Aorta (tissue), 5 donors: ENCODE measurements at regions not wholly inside any gene's neighbourhood (a gene's known extent, or its start where the extent isn't known, plus 50 kb on each side); places are given as distances from the start of the nearest gene placed in this dataset.

Source experiments
- ATAC-seq: fragments of 200-7000 bp; cut with Tn5 transposase; one replicate; pipeline ENCODE4 v1.9.1; 2022; ENCODE audit warnings: moderate library complexity; ENCODE audit not compliant: low FRiP score
- DNase-seq, 2 donors: peaks; one replicate each; pipeline ENCODE4 v3.0.0-alpha.2; 2020
- H3K27ac ChIP-seq, 2 donors: one replicate each; pipeline ENCODE4 v1.5.1; 2013; ENCODE audit warnings: low read length in 2 of 2, mild to moderate bottlenecking in 2 of 2, moderate library complexity in 2 of 2, control low read depth in 1 of 2, inconsistent platforms in 1 of 2, low read depth in 1 of 2
- H3K27me3 ChIP-seq, 2 donors: one replicate each; pipeline ENCODE4 v1.6.1; 2013; ENCODE audit warnings: control low read depth in 1 of 2, low read length in 1 of 2, mild to moderate bottlenecking in 1 of 2, moderate library complexity in 1 of 2; ENCODE audit not compliant: insufficient read depth in 2 of 2, control insufficient read depth in 1 of 2
- H3K36me3 ChIP-seq, 2 donors: one replicate each; pipeline ENCODE4 v1.6.1; 2013; ENCODE audit warnings: control low read depth in 1 of 2, low read length in 1 of 2, mild to moderate bottlenecking in 1 of 2; ENCODE audit not compliant: insufficient read depth in 2 of 2, control insufficient read depth in 1 of 2
- H3K4me1 ChIP-seq, 2 donors: one replicate each; pipeline ENCODE4 v1.6.1; 2013; ENCODE audit warnings: low read length in 2 of 2, control low read depth in 1 of 2, mild to moderate bottlenecking in 1 of 2, moderate library complexity in 1 of 2; ENCODE audit not compliant: insufficient read depth in 2 of 2, control insufficient read depth in 1 of 2
- H3K4me3 ChIP-seq, 2 donors: one replicate each; pipeline ENCODE4 v1.5.1; 2013; ENCODE audit warnings: low read length in 2 of 2, control low read depth in 1 of 2, mild to moderate bottlenecking in 1 of 2
- H3K9me3 ChIP-seq: one replicate; pipeline ENCODE4 v1.6.1; 2013; ENCODE audit warnings: mild to moderate bottlenecking, low read length; ENCODE audit not compliant: control insufficient read depth
- WGBS, 2 donors: extraction: QIAGEN DNeasy Blood & Tissue Kit; methylation state at CpG; one replicate each; pipeline ENCODE4 v1.1.7; 2013; 5-methylcytosine and 5-hydroxymethylcytosine counted together
- intact Hi-C, 2 donors: fragments of 100-400 bp; cut with DNase I; formaldehyde crosslinking; loops; one replicate each; pipeline versions ENCODE4 v1.14.2 to v1.15.0; 2022
- donor health status: healthy with polysubstance abuse.
- donor health status: Bipolar disorder and iron deficiency.
- donor health status: DM: no; HTN: no; CAD: no.
- donor health status: DM: no; HTN: no; CAD: no.
- donor health status: DM: yes; HTN: yes; CAD: no.

DNA sequence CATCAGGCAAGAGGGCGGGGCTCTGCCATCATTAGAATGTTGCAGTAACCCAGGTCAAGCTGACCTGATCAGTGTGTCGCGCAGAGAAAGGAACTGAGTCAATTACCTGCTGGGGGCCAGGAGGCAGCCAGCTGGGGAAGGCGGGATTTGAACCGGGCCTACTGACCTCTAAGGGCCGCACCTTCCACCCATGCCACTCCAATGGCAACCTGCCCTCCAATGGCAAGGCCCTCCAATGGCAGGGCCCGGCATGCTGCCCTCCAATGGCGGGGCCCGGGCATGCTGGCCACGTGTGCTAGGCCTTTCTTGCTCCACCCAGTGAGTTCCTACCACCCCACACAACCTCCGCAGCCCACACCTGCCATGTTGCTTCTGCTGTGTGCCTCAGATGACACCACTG is 407.6 kb downstream of the CTTN start:
- intact Hi-C loops: no loop called here
- ATAC-seq (no peak), DNase-seq (no peak)
- Histone ChIP-seq H3K27ac (no peak overlapping the region), H3K27me3 (no peaks in the 10 kb centered on the region), H3K36me3 (no peaks in the 10 kb centered on the region), H3K9me3 (no peaks in the 10 kb centered on the region), H3K4me3 (no peak overlapping the region), H3K4me1 (no peaks in the 10 kb centered on the region)
- 91 to 92% methylated on average over 11 of the region's 11 CpGs for WGBS, 2 donors

GRCh38 chr11:70806461-70807194 is 408.3 kb downstream of the CTTN start:
- DNase-seq (no peak), ATAC-seq (no peak)
- 85 to 89% methylated on average over 27 of the region's 27 CpGs for WGBS, 2 donors
- H3K27ac ChIP-seq: no peak overlapping the region
- H3K4me3 ChIP-seq: no peak overlapping the region
- no peaks in the 10 kb centered on the region for H3K27me3 ChIP-seq
- H3K4me1 ChIP-seq: no peaks in the 10 kb centered on the region
- H3K36me3 ChIP-seq: no peaks in the 10 kb centered on the region
- intact Hi-C loops: no loop called here
- H3K9me3 ChIP-seq: no peaks in the 10 kb centered on the region

- 90 to 93% methylated on average over 12 of the region's 12 CpGs for WGBS, 2 donors
- ATAC-seq (no peak), DNase-seq (no peak)
- no peaks in the 10 kb centered on the region for H3K36me3 ChIP-seq
- H3K4me3 ChIP-seq: no peak overlapping the region
- H3K27ac ChIP-seq: no peak overlapping the region
- H3K9me3 ChIP-seq: no peaks in the 10 kb centered on the region
- no peaks in the 10 kb centered on the region for H3K27me3 ChIP-seq
- intact Hi-C loops: no loop called here
- no peaks in the 10 kb centered on the region for H3K4me1 ChIP-seq
These were observed 408.8 kb downstream of the CTTN start for GRCh38 chr11:70807195-70807543.

DNA sequence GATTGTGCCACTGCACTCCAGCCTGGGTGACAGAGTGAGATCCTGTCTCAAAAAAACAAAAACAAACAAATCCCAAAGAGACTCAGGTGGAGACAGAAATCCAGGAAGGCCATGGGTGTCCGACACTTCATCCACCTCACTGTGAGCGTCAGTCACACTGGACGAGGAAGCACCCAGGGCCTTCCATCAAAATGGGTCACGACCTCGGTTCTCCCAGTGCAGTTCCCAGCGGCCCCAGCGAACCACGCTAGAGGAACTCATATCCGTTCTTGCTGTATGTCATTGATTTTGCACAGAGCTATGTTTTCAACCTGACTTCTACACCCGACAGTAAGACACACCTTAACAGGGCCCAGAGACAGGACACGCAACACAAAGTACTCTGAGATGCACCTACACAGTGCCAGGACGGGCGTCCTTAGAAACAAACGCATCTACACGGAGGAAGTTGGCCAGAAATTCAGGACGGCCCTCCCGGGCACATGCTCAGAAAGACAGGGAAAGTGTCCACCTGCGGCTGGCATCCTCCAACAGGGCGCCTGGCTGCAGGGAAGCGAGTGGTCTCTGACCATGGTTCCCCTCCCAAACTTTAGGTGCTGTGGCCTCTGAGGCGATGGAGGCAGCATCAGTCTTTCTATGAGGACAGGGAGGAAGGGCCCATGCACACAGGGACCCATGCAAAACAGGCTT is 410.5 kb downstream of the CTTN start:
- ATAC-seq: no peak
- H3K4me3 ChIP-seq: no peak overlapping the region
- H3K27me3 ChIP-seq: no peaks in the 10 kb centered on the region
- H3K36me3 ChIP-seq: no peaks in the 10 kb centered on the region
- H3K9me3 ChIP-seq: peaks cover 2% of the 10 kb centered on the region
- no peak for DNase-seq
- H3K27ac ChIP-seq: no peak overlapping the region
- 86 to 87% methylated on average over 21 of the region's 21 CpGs for WGBS, 2 donors
- H3K4me1 ChIP-seq: no peaks in the 10 kb centered on the region
- intact Hi-C loops: no loop called here

DNA sequence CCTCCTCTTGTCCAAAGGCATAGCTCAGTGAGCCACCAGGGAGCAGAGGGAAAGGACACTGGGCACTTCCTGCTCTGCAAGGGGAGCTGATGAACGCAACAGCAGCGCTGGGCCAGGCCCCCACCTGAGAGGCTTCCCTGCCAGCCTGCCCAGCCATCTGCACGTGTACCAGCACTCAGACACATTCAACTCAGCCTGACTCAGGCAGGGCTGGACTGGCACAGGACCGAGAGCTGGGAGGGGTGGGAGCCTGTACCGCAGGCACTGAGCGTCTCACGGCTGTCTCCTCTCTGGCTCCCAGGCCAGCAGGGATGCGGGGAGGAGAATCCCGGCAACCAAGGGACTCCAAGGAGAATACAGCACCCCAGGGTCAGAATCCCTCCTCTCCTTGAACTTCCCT is 411.8 kb downstream of the CTTN start:
- H3K36me3 ChIP-seq: no peaks in the 10 kb centered on the region
- DNase-seq: no peak
- intact Hi-C loops: no loop called here
- no peak overlapping the region for H3K4me3 ChIP-seq
- H3K4me1 ChIP-seq: no peaks in the 10 kb centered on the region
- peaks cover 2% of the 10 kb centered on the region for H3K9me3 ChIP-seq
- WGBS, 2 donors: 74 to 81% methylated on average over 9 of the region's 9 CpGs
- no peak overlapping the region for H3K27ac ChIP-seq
- ATAC-seq: no peak
- H3K27me3 ChIP-seq: no peaks in the 10 kb centered on the region

DNA sequence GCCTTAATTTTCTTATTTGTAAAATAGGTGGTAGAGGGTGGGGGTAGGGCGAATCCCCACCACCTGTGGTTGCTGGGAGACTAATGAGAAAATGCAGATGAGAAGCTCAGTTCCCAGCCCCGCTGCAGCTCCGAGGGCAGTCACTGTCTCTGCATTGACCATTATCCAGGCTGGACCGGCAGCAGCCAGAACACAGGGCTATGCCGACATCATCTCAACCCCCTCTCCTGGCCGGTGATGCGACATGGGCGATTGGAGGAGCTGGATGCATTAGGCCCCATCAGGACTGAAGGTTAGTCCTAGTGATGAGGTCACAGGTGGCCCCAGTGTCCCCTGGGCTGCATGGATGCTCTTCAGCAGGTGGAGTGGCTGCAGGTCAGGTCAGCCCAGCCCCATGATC is 412.4 kb downstream of the CTTN start:
- Histone ChIP-seq H3K27ac (no peak overlapping the region), H3K27me3 (no peaks in the 10 kb centered on the region), H3K36me3 (no peaks in the 10 kb centered on the region), H3K4me1 (no peaks in the 10 kb centered on the region), H3K4me3 (no peak overlapping the region), H3K9me3 (peaks cover 2% of the 10 kb centered on the region)
- ATAC-seq (no peak), DNase-seq (no peak)
- intact Hi-C loops: no loop called here
- WGBS, 2 donors: 86 to 88% methylated on average over 8 of the region's 8 CpGs

DNA sequence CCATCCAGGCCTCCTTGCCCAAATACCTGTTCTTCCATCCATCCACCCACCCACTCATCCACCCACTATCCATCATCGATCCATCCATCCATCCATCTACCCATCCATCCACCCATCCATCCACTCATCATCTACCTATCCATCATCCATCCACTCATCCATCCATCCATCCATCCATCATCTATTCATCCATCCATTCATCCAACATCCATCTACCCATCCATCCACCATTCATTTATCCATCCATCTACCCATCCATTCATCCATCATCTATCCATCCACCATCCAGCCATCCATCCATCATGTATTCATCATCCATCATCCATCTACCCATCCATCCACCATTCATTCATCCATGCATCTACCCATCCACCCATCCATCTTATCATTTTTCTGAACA is 413.2 kb downstream of the CTTN start:
- Histone ChIP-seq H3K4me1 (no peaks in the 10 kb centered on the region), H3K36me3 (no peaks in the 10 kb centered on the region), H3K4me3 (no peak overlapping the region), H3K27me3 (no peaks in the 10 kb centered on the region), H3K27ac (no peak overlapping the region), H3K9me3 (peaks cover 2% of the 10 kb centered on the region)
- DNase-seq (no peak), ATAC-seq (no peak)
- WGBS, 2 donors: 95 to 96% methylated on average over 1 of the region's 1 CpG
- intact Hi-C loops: no loop called here

GRCh38 chr11:70811915-70812314 is 413.6 kb downstream of the CTTN start:
- no peaks in the 10 kb centered on the region for H3K4me1 ChIP-seq
- no peaks in the 10 kb centered on the region for H3K27me3 ChIP-seq
- intact Hi-C loops: no loop called here
- H3K4me3 ChIP-seq: no peak overlapping the region
- DNase-seq (no peak), ATAC-seq (no peak)
- WGBS, 2 donors: 78 to 79% methylated on average over 4 of the region's 4 CpGs
- H3K36me3 ChIP-seq: no peaks in the 10 kb centered on the region
- H3K27ac ChIP-seq: no peak overlapping the region
- H3K9me3 ChIP-seq: peaks cover 2% of the 10 kb centered on the region

- Histone ChIP-seq H3K36me3 (no peaks in the 10 kb centered on the region), H3K27ac (no peak overlapping the region), H3K4me1 (no peaks in the 10 kb centered on the region), H3K27me3 (no peaks in the 10 kb centered on the region), H3K4me3 (no peak overlapping the region), H3K9me3 (peaks cover 2% of the 10 kb centered on the region)
- no peak for ATAC-seq
- no peak for DNase-seq
- 89 to 93% methylated on average over 4 of the region's 4 CpGs for WGBS, 2 donors
- intact Hi-C loops: no loop called here
These were observed 414.1 kb downstream of the CTTN start for GRCh38 chr11:70812472-70812871.
